ENCODE measurements at regions not wholly inside any gene's neighbourhood (a gene's known extent, or its start where the extent isn't known, plus 50 kb on each side); places are given as distances from the start of the nearest gene placed in this dataset.

DNA sequence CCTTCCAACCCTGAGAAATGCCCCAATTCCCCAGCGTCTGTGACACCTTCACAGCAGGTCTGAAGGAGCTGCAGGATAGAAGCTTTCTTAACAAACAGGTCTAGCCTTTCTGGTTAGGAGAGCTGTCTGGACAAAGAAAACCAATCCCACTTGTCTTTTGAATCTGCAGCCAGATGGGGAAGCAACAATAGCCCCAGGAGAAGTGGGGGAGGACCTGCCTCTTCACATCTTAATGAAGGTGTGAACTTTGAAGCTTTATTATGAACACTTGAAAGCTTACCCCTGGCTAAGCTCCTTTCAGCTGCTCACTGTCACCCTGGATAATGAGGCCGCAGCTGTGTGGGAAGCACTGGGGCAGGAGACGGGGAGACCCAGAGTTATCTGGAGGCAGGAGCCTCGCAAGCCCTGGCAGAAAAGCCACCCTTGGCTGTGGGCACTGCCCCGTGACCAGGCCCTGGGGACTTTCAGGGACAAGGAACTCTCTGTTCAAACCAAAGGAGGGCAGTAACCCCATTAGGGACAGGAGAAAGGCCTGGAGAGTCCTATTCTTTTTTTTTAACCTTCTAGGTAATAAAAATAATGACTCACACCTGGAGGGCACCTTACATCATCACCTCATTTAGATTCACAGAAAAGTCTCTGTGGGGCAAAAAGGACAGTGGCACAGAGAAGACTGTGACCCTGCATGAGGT is 151.8 kb upstream of the RAD23B start:
- intact Hi-C loops (cut with DNase I) = no loop called here
- Histone ChIP-seq H3K27me3 (ENCODE audit: low read depth) (no peaks in the 10 kb centered on the region), H3K27ac (no peak overlapping the region), H3K4me1 (no peaks in the 10 kb centered on the region), H3K4me3 (no peak overlapping the region), H3K36me3 (no peaks in the 10 kb centered on the region), H3K9me3 (no peaks in the 10 kb centered on the region)
- TF ChIP-seq, protein P1, sequence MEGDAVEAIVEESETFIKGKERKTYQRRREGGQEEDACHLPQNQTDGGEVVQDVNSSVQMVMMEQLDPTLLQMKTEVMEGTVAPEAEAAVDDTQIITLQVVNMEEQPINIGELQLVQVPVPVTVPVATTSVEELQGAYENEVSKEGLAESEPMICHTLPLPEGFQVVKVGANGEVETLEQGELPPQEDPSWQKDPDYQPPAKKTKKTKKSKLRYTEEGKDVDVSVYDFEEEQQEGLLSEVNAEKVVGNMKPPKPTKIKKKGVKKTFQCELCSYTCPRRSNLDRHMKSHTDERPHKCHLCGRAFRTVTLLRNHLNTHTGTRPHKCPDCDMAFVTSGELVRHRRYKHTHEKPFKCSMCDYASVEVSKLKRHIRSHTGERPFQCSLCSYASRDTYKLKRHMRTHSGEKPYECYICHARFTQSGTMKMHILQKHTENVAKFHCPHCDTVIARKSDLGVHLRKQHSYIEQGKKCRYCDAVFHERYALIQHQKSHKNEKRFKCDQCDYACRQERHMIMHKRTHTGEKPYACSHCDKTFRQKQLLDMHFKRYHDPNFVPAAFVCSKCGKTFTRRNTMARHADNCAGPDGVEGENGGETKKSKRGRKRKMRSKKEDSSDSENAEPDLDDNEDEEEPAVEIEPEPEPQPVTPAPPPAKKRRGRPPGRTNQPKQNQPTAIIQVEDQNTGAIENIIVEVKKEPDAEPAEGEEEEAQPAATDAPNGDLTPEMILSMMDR (IDR thresholded peaks at IDR 0.05) = no peak
- no peak for ATAC-seq
- no peak for DNase-seq

DNA sequence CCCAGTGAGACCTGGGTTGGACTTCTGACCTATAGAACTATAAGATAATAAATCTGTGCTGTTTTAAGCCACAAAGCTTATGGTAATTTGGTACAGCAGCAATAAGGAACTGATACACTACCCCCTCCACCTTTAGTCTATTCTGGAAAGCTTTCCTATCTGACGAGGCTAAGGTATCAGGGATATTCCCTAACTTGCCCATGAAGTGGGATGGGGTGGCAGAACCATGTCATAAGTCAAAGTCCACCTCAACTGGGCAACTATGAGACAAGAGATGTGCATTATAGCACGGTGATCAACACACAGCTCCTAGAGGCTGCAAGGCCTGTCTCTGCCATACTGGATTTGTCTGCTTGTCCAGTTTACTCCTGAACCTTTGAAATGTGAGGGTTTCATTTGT is 146.8 kb upstream of the RAD23B start:
- ATAC-seq = no peak
- intact Hi-C loops (cut with DNase I) = no loop called here

DNA sequence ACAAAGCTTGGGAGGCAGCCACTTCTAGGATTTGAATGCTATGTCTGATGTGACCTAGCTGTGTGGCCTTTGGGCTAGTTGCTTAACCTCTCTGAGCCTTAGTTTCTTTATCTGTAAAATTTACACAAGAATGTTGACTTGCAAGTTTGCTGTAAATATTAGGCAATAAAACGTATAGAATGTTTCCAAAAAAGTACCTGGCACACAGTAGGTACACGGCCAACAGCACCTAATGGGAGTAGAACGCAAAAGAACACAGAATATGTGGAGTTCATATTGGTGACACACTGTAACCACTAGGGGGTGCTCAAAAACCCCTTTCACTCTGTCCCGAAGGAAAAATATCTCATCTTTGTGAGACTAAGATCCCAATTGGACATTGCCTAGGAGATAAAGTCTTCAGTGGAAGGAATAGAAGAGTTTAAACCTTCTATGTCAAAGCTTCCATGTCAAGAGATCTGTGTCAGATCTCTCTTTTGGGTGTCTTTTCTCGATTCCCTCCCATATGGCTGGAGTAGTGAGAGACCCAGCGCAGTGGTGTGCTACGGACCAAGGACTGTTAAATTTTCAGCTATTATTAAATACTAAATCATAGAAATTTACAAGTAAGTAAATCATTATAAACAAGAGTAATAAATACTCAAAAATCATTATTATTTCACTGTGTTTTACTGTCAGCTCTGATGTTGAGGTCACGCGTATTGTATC is 145.4 kb upstream of the RAD23B start:
- DNase-seq = no peak
- ATAC-seq = peak in 1 of 2 donors; percentile 38
- Histone ChIP-seq H3K27me3 (ENCODE audit: low read depth) (no peaks in the 10 kb centered on the region), H3K4me3 (no peak overlapping the region), H3K9me3 (no peaks in the 10 kb centered on the region), H3K36me3 (no peaks in the 10 kb centered on the region), H3K4me1 (peaks cover under 1% of the 10 kb centered on the region), H3K27ac (no peak overlapping the region)
- TF ChIP-seq, protein P1 (IDR thresholded peaks at IDR 0.05) = peak; percentile 63
- intact Hi-C loops (cut with DNase I) = no loop called here

More for the DNA sequence above, 146.8 kb upstream of the RAD23B start:
- Histone ChIP-seq H3K4me3 (no peak overlapping the region), H3K9me3 (no peaks in the 10 kb centered on the region), H3K36me3 (no peaks in the 10 kb centered on the region), H3K27ac (no peak overlapping the region), H3K27me3 (ENCODE audit: low read depth) (no peaks in the 10 kb centered on the region), H3K4me1 (no peaks in the 10 kb centered on the region)
- TF ChIP-seq, protein P1 (IDR thresholded peaks at IDR 0.05) = no peak
- no peak for DNase-seq

DNA sequence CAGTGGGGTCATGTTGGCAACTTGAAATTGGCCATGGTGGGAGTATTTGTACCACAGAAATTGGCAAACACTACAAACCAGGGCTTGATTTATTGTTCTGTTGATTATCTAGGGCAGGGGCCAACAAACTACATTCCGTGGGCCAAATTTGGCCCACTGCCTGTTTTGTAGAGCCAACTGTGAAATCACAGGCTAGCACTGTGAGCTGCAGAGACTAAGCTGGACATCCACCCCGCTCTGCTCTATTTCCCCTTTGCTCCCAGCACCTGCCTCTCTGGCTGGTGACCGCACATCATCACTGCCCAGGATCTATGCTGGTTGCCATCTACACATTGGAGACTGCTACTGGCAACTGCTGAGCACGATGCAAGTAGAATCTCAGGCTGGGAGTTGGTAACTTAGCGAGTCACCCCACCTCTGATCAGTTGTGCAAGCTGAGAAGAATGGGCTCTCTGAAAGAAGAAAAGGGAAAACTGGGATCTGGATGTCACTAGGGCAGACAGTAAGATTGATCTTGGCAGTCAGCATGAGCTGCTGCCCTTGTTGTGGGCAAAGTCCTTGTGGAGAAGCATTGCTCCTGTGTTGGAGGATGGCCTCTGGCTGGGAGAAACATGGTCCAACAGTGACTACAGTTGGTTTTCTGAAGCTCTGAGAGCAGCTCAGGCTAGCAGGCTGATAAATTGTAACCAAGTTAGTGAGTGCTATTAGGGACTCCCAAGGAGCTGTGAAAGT is 144.7 kb upstream of the RAD23B start:
- ATAC-seq = no peak
- intact Hi-C loops (cut with DNase I) = no loop called here

DNA sequence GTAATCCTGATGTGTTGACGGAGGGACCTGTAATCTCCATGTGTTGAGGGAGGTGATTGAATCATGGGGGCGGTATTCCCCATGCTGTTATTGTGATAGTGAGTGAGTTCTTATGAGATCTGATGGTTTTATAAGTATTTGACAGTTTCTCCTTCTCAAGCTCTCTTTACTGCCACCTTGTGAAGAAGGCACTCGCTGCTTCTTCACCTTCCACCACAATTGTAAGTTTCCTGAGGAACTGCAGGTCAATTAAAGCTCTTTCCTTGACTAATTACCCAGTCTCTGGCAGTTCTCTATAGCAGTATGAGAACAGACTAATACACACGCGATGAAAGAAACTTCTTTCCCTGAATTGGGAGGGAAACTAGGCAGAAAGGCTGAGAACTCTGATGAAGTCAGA is 141.1 kb upstream of the RAD23B start:
- DNase-seq = no peak
- peaks cover 5% of the 10 kb centered on the region for H3K4me1 ChIP-seq
- no peaks in the 10 kb centered on the region for H3K36me3 ChIP-seq
- no peaks in the 10 kb centered on the region for H3K9me3 ChIP-seq
- no peak overlapping the region for H3K4me3 ChIP-seq
- ATAC-seq = no peak
- no peaks in the 10 kb centered on the region for H3K27me3 ChIP-seq (ENCODE audit: low read depth)
- intact Hi-C loops (cut with DNase I) = no loop called here
- TF ChIP-seq, protein P1 (IDR thresholded peaks at IDR 0.05) = no peak
- H3K27ac ChIP-seq = no peak overlapping the region

More for the DNA sequence above, 144.7 kb upstream of the RAD23B start:
- Histone ChIP-seq H3K36me3 (no peaks in the 10 kb centered on the region), H3K27me3 (ENCODE audit: low read depth) (no peaks in the 10 kb centered on the region), H3K27ac (no peak overlapping the region), H3K4me3 (no peak overlapping the region), H3K9me3 (no peaks in the 10 kb centered on the region), H3K4me1 (peaks cover 5% of the 10 kb centered on the region)
- no peak for DNase-seq
- TF ChIP-seq, protein P1 (IDR thresholded peaks at IDR 0.05) = no peak

All from lower lobe of right lung (tissue), 2 donors.